C4-2B (cell line): ENCODE measurements at regions not wholly inside any gene's neighbourhood (a gene's known extent, or its start where the extent isn't known, plus 50 kb on each side); places are given as distances from the start of the nearest gene placed in this dataset.
"Not testable (repeated sequence)": the region's sequence is repeated elsewhere in the genome, so short reads cannot be mapped to it uniquely, and the experiment has no call there.

Source experiments
- H3K27ac ChIP-seq: fragments of 450-650 bp; 2 replicates; pipeline ENCODE4 v1.5.1; 2017
- CTCF ChIP-seq: fragments of 450-650 bp; conservative IDR thresholded peaks from 2 replicates; pipeline ENCODE4 v1.5.1; 2017; ENCODE audit warnings: mild to moderate bottlenecking
- ZFX ChIP-seq: fragments of 450-650 bp; IDR thresholded peaks from 2 replicates; pipeline ENCODE4 v1.6.1; 2017

- no peak overlapping the region for H3K27ac ChIP-seq
- TF ChIP-seq ZFX (no peak), CTCF (no peak)
Measured at GRCh38 chr14:105913221-105913620, 386.8 kb downstream of the TMEM121 start.

- no peak overlapping the region for H3K27ac ChIP-seq
- TF ChIP-seq CTCF (no peak), ZFX (no peak)
Measured at GRCh38 chr14:105913861-105914260, 387.5 kb downstream of the TMEM121 start.

GRCh38 chr14:105914281-105914680, 387.9 kb downstream of the TMEM121 start:
- not testable (repeated sequence) for H3K27ac ChIP-seq

GRCh38 chr14:105914738-105915385, 388.5 kb downstream of the TMEM121 start:
- TF ChIP-seq CTCF (no peak), ZFX (no peak)
- H3K27ac ChIP-seq: no peak overlapping the region

- H3K27ac ChIP-seq: not testable (repeated sequence)
Measured at GRCh38 chr14:105915546-105915945, 389.2 kb downstream of the TMEM121 start.

GRCh38 chr14:105917136-105917932, 391.0 kb downstream of the TMEM121 start:
- not testable (repeated sequence) for H3K27ac ChIP-seq

- no peak overlapping the region for H3K27ac ChIP-seq
- TF ChIP-seq ZFX (no peak), CTCF (no peak)
Measured at GRCh38 chr14:105917933-105918436, 391.6 kb downstream of the TMEM121 start.

- TF ChIP-seq CTCF (no peak), ZFX (no peak)
- H3K27ac ChIP-seq: no peak overlapping the region
Measured at GRCh38 chr14:105918496-105919262, 392.3 kb downstream of the TMEM121 start.
